ENCODE measurements at regions not wholly inside any gene's neighbourhood (a gene's known extent, or its start where the extent isn't known, plus 50 kb on each side); places are given as distances from the start of the nearest gene placed in this dataset.

- Histone ChIP-seq H3K4me1 (no peaks in the 10 kb centered on the region), H3K4me3 (no peak overlapping the region), H3K27ac (no peak overlapping the region), H3K9me3 (no peaks in the 10 kb centered on the region), H3K27me3 (no peaks in the 10 kb centered on the region), H3K36me3 (no peaks in the 10 kb centered on the region)
- DNase-seq (ENCODE audit: low spot score in 2 of 2), result no peak
- intact Hi-C loops (cut with DNase I), result no loop called here
- no peak for TF ChIP-seq CTCF (IDR thresholded peaks at IDR 0.05)
Observed at GRCh38 chrX:87727620-87728019, 210.0 kb downstream of the KLHL4 start.

GRCh38 chrX:87728024-87728423, 210.4 kb downstream of the KLHL4 start:
- intact Hi-C loops (cut with DNase I), result no loop called here
- no peak for TF ChIP-seq CTCF (IDR thresholded peaks at IDR 0.05)

GRCh38 chrX:87728459-87728858, 210.9 kb downstream of the KLHL4 start:
- Histone ChIP-seq H3K4me1 (no peaks in the 10 kb centered on the region), H3K9me3 (no peaks in the 10 kb centered on the region), H3K27ac (no peak overlapping the region), H3K36me3 (no peaks in the 10 kb centered on the region), H3K4me3 (no peak overlapping the region), H3K27me3 (no peaks in the 10 kb centered on the region)
- no peak for TF ChIP-seq CTCF (IDR thresholded peaks at IDR 0.05)
- intact Hi-C loops (cut with DNase I), result no loop called here
- no peak for DNase-seq (ENCODE audit: low spot score in 2 of 2)

More at GRCh38 chrX:87728024-87728423, 210.4 kb downstream of the KLHL4 start:
- Histone ChIP-seq H3K27me3 (no peaks in the 10 kb centered on the region), H3K9me3 (no peaks in the 10 kb centered on the region), H3K27ac (no peak overlapping the region), H3K4me1 (no peaks in the 10 kb centered on the region), H3K4me3 (no peak overlapping the region), H3K36me3 (no peaks in the 10 kb centered on the region)
- DNase-seq (ENCODE audit: low spot score in 2 of 2), result no peak

GRCh38 chrX:87732133-87732532, 214.5 kb downstream of the KLHL4 start:
- no peak overlapping the region for H3K27ac ChIP-seq
- H3K27me3 ChIP-seq, result no peaks in the 10 kb centered on the region
- no peak for DNase-seq (ENCODE audit: low spot score in 2 of 2)
- H3K9me3 ChIP-seq, result no peaks in the 10 kb centered on the region
- no peak for TF ChIP-seq CTCF (IDR thresholded peaks at IDR 0.05)
- intact Hi-C loops (cut with DNase I), result no loop called here
- H3K4me1 ChIP-seq, result no peaks in the 10 kb centered on the region
- no peak overlapping the region for H3K4me3 ChIP-seq
- H3K36me3 ChIP-seq, result no peaks in the 10 kb centered on the region

GRCh38 chrX:87736576-87736975, 219.0 kb downstream of the KLHL4 start:
- no peak for DNase-seq (ENCODE audit: low spot score in 2 of 2)
- H3K27me3 ChIP-seq, result no peaks in the 10 kb centered on the region
- TF ChIP-seq CTCF (IDR thresholded peaks at IDR 0.05), result no peak
- no peaks in the 10 kb centered on the region for H3K4me1 ChIP-seq
- intact Hi-C loops (cut with DNase I), result no loop called here
- H3K9me3 ChIP-seq, result no peaks in the 10 kb centered on the region
- H3K4me3 ChIP-seq, result no peak overlapping the region
- H3K36me3 ChIP-seq, result no peaks in the 10 kb centered on the region
- no peak overlapping the region for H3K27ac ChIP-seq

GRCh38 chrX:87744391-87744790, 226.8 kb downstream of the KLHL4 start:
- Histone ChIP-seq H3K9me3 (no peaks in the 10 kb centered on the region), H3K4me1 (no peaks in the 10 kb centered on the region), H3K27ac (no peak overlapping the region), H3K4me3 (no peak overlapping the region), H3K36me3 (no peaks in the 10 kb centered on the region), H3K27me3 (no peaks in the 10 kb centered on the region)
- DNase-seq (ENCODE audit: low spot score in 2 of 2), result no peak
- intact Hi-C loops (cut with DNase I), result no loop called here
- no peak for TF ChIP-seq CTCF (IDR thresholded peaks at IDR 0.05)
